Ishikawa (cell line): ENCODE measurements at regions not wholly inside any gene's neighbourhood (a gene's known extent, or its start where the extent isn't known, plus 50 kb on each side); places are given as distances from the start of the nearest gene placed in this dataset.

Experiments used
- CEBPB ChIP-seq: IDR thresholded peaks from 2 replicates; pipeline ENCODE4 v1.6.1; 2012
- CREB1 ChIP-seq: IDR thresholded peaks from 2 replicates; pipeline ENCODE4 v1.6.1; 2012; ENCODE audit warnings: low read depth
- EGR1 ChIP-seq: IDR thresholded peaks from 2 replicates; pipeline ENCODE4 v1.6.1; 2012
- EP300 ChIP-seq: IDR thresholded peaks from 2 replicates; pipeline ENCODE4 v1.6.1; 2012; ENCODE audit warnings: borderline replicate concordance
- FOXM1 ChIP-seq: IDR thresholded peaks from 2 replicates; pipeline ENCODE4 v1.6.1; 2012; ENCODE audit warnings: low read depth, borderline replicate concordance
- NFIC ChIP-seq: IDR thresholded peaks from 2 replicates; pipeline ENCODE4 v1.6.1; 2012
- RAD21 ChIP-seq: IDR thresholded peaks from 2 replicates; pipeline ENCODE4 v1.6.1; 2012; ENCODE audit warnings: low read depth
- REST ChIP-seq: IDR thresholded peaks from 2 replicates; pipeline ENCODE4 v1.6.1; 2012; ENCODE audit warnings: low read depth, mild to moderate bottlenecking
- TAF1 ChIP-seq: IDR thresholded peaks from 2 replicates; pipeline ENCODE4 v1.6.1; 2012; ENCODE audit warnings: low read depth, mild to moderate bottlenecking
- TCF12 ChIP-seq: IDR thresholded peaks from 2 replicates; pipeline ENCODE4 v1.6.1; 2012; ENCODE audit warnings: low read depth
- TEAD4 ChIP-seq: IDR thresholded peaks from 2 replicates; pipeline ENCODE4 v1.6.1; 2012
- YY1 ChIP-seq: IDR thresholded peaks from 2 replicates; pipeline ENCODE4 v1.6.1; 2012; ENCODE audit warnings: low read depth
- ZBTB7A ChIP-seq: IDR thresholded peaks from 2 replicates; pipeline ENCODE4 v1.6.1; 2012; ENCODE audit warnings: low read depth
- TF ChIP-seq, protein P1 (sequence below): IDR thresholded peaks from 2 replicates; pipeline ENCODE4 v1.6.1; 2012
- TF ChIP-seq, protein P2 (sequence below): IDR thresholded peaks from 2 replicates; pipeline ENCODE4 v1.6.1; 2012

- TF ChIP-seq, protein P1, sequence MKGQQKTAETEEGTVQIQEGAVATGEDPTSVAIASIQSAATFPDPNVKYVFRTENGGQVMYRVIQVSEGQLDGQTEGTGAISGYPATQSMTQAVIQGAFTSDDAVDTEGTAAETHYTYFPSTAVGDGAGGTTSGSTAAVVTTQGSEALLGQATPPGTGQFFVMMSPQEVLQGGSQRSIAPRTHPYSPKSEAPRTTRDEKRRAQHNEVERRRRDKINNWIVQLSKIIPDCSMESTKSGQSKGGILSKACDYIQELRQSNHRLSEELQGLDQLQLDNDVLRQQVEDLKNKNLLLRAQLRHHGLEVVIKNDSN, result no peak
Measured at GRCh38 chr20:39164642-39165041, 202.5 kb downstream of the DHX35 start.

DNA sequence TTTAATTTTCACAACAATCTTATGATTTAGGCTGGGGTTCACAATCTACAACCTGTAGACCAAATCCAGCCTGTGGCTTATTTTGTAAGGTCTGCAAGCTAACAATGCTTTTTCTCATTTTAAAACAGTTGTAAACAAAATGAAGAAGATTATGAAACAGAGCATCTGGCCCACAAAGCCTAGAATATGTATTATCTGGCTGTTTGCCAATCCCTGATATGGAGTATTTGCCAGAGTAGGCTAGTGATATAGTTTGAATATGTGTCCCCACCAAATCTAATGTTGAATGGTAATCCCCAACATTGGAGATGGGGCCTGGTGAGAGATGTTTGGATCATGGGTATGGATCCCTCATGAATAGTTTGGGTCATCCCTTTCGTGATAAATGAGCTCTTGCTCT is 201.8 kb downstream of the DHX35 start:
- TF ChIP-seq RAD21 (no peak), REST (no peak), CEBPB (no peak), TEAD4 (no peak), NFIC (no peak), FOXM1 (no peak), EGR1 (no peak), YY1 (no peak), ZBTB7A (no peak), TCF12 (no peak)
- TF ChIP-seq, protein P2, sequence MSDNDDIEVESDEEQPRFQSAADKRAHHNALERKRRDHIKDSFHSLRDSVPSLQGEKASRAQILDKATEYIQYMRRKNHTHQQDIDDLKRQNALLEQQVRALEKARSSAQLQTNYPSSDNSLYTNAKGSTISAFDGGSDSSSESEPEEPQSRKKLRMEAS, result no peak

GRCh38 chr20:39161900-39162299 is 199.8 kb downstream of the DHX35 start:
- TF ChIP-seq, protein P1, result no peak
- no peak for TF ChIP-seq CEBPB
- TF ChIP-seq TCF12, result no peak
- TF ChIP-seq EGR1, result no peak
- no peak for TF ChIP-seq TAF1
- TF ChIP-seq RAD21, result no peak
- no peak for TF ChIP-seq NFIC
- no peak for TF ChIP-seq ZBTB7A

DNA sequence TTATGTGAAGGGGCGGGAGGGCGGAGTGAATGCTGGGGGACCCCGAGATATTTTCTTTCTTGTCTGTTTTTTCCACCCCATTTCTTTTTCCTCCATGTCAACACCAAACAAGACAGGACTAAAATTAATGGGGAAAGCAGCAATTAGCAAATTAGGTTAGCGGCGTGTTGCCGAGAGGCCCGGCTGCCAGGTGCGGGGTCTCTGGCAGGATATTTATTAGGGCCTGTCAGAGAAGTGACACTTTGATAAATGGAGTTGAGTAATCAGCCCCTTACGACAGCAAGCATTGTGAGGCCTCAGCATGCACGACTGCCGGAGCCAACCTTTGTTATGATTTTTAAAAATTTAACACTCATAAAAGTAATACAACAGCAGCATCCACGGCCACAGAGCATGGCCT is 193.8 kb downstream of the DHX35 start:
- no peak for TF ChIP-seq CEBPB
- TF ChIP-seq TCF12, result no peak
- TF ChIP-seq REST, result no peak
- TF ChIP-seq NFIC, result no peak
- TF ChIP-seq, protein P2, result no peak
- TF ChIP-seq TAF1, result no peak
- TF ChIP-seq RAD21, result no peak
- TF ChIP-seq FOXM1, result no peak
- no peak for TF ChIP-seq TEAD4
- TF ChIP-seq CREB1, result no peak
- TF ChIP-seq EP300, result no peak
- TF ChIP-seq YY1, result no peak
- TF ChIP-seq EGR1, result no peak
- TF ChIP-seq, protein P1, result no peak
- TF ChIP-seq ZBTB7A, result no peak

DNA sequence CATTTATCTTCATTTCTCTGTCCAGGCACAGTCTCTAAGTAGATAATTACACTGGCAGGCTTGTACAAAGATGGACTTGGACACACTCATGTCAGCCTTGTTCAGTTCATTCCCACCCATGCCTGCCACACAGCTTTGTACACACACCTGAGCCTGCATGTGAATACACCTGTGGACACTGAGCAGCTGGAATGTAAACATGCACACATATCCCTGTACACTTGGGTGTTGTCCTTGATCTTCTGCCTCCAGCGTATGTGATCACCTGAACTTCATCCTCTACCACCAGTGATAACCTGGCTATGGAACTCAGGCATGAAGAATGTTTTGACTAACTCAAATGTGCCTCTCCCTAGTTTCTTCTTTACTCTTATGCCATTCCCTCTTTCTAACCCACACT is 190.6 kb downstream of the DHX35 start:
- TF ChIP-seq EGR1 (no peak), TAF1 (no peak), EP300 (no peak), TCF12 (no peak), TEAD4 (no peak), FOXM1 (no peak), NFIC (no peak), CREB1 (no peak), REST (no peak), CEBPB (no peak), YY1 (no peak), RAD21 (no peak), ZBTB7A (no peak)
- TF ChIP-seq, protein P2, result no peak
- TF ChIP-seq, protein P1, result no peak
